ENCODE measurements at regions not wholly inside any gene's neighbourhood (a gene's known extent, or its start where the extent isn't known, plus 50 kb on each side); places are given as distances from the start of the nearest gene placed in this dataset.

GRCh38 chr6:167760979-167761793 is 65.5 kb upstream of the AFDN start:
- TF ChIP-seq, protein P1, sequence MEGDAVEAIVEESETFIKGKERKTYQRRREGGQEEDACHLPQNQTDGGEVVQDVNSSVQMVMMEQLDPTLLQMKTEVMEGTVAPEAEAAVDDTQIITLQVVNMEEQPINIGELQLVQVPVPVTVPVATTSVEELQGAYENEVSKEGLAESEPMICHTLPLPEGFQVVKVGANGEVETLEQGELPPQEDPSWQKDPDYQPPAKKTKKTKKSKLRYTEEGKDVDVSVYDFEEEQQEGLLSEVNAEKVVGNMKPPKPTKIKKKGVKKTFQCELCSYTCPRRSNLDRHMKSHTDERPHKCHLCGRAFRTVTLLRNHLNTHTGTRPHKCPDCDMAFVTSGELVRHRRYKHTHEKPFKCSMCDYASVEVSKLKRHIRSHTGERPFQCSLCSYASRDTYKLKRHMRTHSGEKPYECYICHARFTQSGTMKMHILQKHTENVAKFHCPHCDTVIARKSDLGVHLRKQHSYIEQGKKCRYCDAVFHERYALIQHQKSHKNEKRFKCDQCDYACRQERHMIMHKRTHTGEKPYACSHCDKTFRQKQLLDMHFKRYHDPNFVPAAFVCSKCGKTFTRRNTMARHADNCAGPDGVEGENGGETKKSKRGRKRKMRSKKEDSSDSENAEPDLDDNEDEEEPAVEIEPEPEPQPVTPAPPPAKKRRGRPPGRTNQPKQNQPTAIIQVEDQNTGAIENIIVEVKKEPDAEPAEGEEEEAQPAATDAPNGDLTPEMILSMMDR (IDR thresholded peaks at IDR 0.05; ENCODE audit: low read depth, low read length), result no peak
- no peak for TF ChIP-seq MAX (IDR thresholded peaks at IDR 0.05; ENCODE audit: low read depth, low read length)
- TF ChIP-seq POLR2A (IDR thresholded peaks at IDR 0.05; ENCODE audit: extremely low read depth, insufficient read length), result no peak
- no peak for TF ChIP-seq MYC (IDR thresholded peaks at IDR 0.05; ENCODE audit: low read depth, low read length)
